Raji (cell line): ENCODE measurements at regions not wholly inside any gene's neighbourhood (a gene's known extent, or its start where the extent isn't known, plus 50 kb on each side); places are given as distances from the start of the nearest gene placed in this dataset.

Experiments used
- POLR2A ChIP-seq: IDR thresholded peaks from 2 replicates; pipeline ENCODE4 v1.6.1; 2011; ENCODE audit warnings: low read depth, low read length, control low read depth; ENCODE audit not compliant: insufficient read depth

- no peak for TF ChIP-seq POLR2A
These were observed 92.6 kb upstream of the ATP2B1 start for GRCh38 chr12:89801284-89801683.

- TF ChIP-seq POLR2A, result no peak
These were observed 91.8 kb upstream of the ATP2B1 start for GRCh38 chr12:89800435-89800834.

GRCh38 chr12:89799316-89799715 lies 90.7 kb upstream of the ATP2B1 start:
- TF ChIP-seq POLR2A, result no peak

GRCh38 chr12:89797436-89797835 lies 88.8 kb upstream of the ATP2B1 start:
- no peak for TF ChIP-seq POLR2A

GRCh38 chr12:89796798-89797382 lies 88.3 kb upstream of the ATP2B1 start:
- no peak for TF ChIP-seq POLR2A

GRCh38 chr12:89793946-89794345 lies 85.3 kb upstream of the ATP2B1 start:
- no peak for TF ChIP-seq POLR2A

- TF ChIP-seq POLR2A, result no peak
These were observed 82.6 kb upstream of the ATP2B1 start for GRCh38 chr12:89791286-89791685.

GRCh38 chr12:89789862-89790261 lies 81.2 kb upstream of the ATP2B1 start:
- TF ChIP-seq POLR2A, result no peak

- TF ChIP-seq POLR2A, result no peak
These were observed 79.1 kb upstream of the ATP2B1 start for GRCh38 chr12:89787763-89788162.

GRCh38 chr12:89786177-89786810 lies 77.7 kb upstream of the ATP2B1 start:
- TF ChIP-seq POLR2A, result no peak

- TF ChIP-seq POLR2A, result no peak
These were observed 74.9 kb upstream of the ATP2B1 start for GRCh38 chr12:89783359-89784060.

GRCh38 chr12:89782807-89783206 lies 74.2 kb upstream of the ATP2B1 start:
- no peak for TF ChIP-seq POLR2A

- TF ChIP-seq POLR2A, result no peak
These were observed 73.4 kb upstream of the ATP2B1 start for GRCh38 chr12:89781946-89782550.

GRCh38 chr12:89781156-89781555 lies 72.5 kb upstream of the ATP2B1 start:
- no peak for TF ChIP-seq POLR2A

GRCh38 chr12:89779090-89779489 lies 70.5 kb upstream of the ATP2B1 start:
- no peak for TF ChIP-seq POLR2A
